ENCODE measurements at regions not wholly inside any gene's neighbourhood (a gene's known extent, or its start where the extent isn't known, plus 50 kb on each side); places are given as distances from the start of the nearest gene placed in this dataset.

DNA sequence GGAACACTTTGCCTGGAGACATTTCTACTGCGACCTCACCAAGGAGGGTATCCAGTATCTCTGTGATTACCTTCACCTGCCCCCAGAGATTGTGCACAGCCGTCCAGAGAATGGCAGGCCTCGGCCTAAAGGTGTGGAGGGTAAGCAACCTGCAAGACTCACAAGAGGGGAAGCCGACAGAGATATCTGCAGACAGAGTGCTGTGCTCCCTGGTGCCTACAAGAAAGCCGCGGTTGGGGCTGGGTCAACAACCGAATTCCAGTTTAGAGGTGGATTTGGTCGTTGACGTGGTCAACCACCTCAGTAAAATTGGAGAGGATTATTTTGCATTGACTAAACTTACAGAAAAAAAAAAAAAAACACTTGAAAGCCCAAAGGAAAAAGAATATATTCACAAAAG, 107.8 kb upstream of the ISL1 start:
- Mint-ChIP-seq H3K9me3 (peaks cover 2% of the 10 kb centered on the region), H3K4me1 (ENCODE audit: low read depth) (no peaks in the 10 kb centered on the region), H3K27me3 (no peaks in the 10 kb centered on the region), H3K4me3 (no peak overlapping the region), H3K27ac (no peak overlapping the region), H3K36me3 (ENCODE audit: low read depth) (no peaks in the 10 kb centered on the region)
- Histone ChIP-seq H3K4me1 (ENCODE audit: insufficient read depth, low read length) (no peaks in the 10 kb centered on the region), H3K9me3 (ENCODE audit: control insufficient read depth in 1 of 2, insufficient read depth in 1 of 2, low read length in 2 of 2) (peaks cover 0 to 8% of the 10 kb centered on the region in 2 experiments), H3K36me3 (ENCODE audit: insufficient read depth, low read length) (no peaks in the 10 kb centered on the region), H3K27me3 (ENCODE audit: control insufficient read depth in 1 of 2, insufficient read depth in 2 of 2, low read length in 2 of 2) (no peaks in the 10 kb centered on the region), H3K4me3 (ENCODE audit: low read length) (no peak overlapping the region), H3K27ac (ENCODE audit: low read depth in 1 of 2, low read length in 2 of 2) (no peak overlapping the region)
- no peak for TF ChIP-seq CTCF (IDR thresholded peaks at IDR 0.05)
- intact Hi-C loops (cut with DNase I, micrococcal nuclease) = no loop called here
- CTCF ChIA-PET = no interaction called here
- DNase-seq (no peak), ATAC-seq (ENCODE audit: poor library complexity) (no peak)
- POLR2A ChIA-PET = interaction anchor here (0.6 kb wide), 1 partner anchor 261 kb away, joined by 3 read pairs; no protein-coding TSS in a partner anchor

DNA sequence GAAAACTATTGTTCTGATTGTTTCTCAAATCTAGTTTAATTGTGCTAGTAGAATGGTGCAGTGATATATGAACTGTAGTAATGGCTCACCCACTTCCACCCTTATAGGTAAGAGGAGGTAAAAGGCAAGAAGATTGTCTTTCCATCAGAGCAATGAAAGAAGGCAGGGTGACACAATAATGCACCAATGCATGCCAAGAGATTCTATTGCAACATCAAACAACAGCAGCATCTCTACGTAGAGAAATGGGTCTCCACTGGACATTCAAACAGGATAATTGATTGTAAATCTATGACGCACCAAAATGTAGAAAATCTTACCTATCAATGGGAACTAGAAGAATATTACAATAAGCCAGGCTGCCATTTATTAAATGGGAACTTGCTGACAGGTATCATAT, 107.0 kb upstream of the ISL1 start:
- no peaks in the 10 kb centered on the region for H3K36me3 Mint-ChIP-seq (ENCODE audit: low read depth)
- intact Hi-C loops (cut with DNase I, micrococcal nuclease) = no loop called here
- Histone ChIP-seq H3K36me3 (ENCODE audit: insufficient read depth, low read length) (no peaks in the 10 kb centered on the region), H3K4me3 (ENCODE audit: low read length) (no peak overlapping the region), H3K4me1 (ENCODE audit: insufficient read depth, low read length) (no peaks in the 10 kb centered on the region), H3K27me3 (ENCODE audit: control insufficient read depth in 1 of 2, insufficient read depth in 2 of 2, low read length in 2 of 2) (no peaks in the 10 kb centered on the region), H3K9me3 (ENCODE audit: control insufficient read depth in 1 of 2, insufficient read depth in 1 of 2, low read length in 2 of 2) (peaks cover 0 to 8% of the 10 kb centered on the region in 2 experiments), H3K27ac (ENCODE audit: low read depth in 1 of 2, low read length in 2 of 2) (no peak overlapping the region)
- no peak overlapping the region for H3K27ac Mint-ChIP-seq
- TF ChIP-seq CTCF (IDR thresholded peaks at IDR 0.05) = no peak
- no peaks in the 10 kb centered on the region for H3K27me3 Mint-ChIP-seq
- peaks cover 2% of the 10 kb centered on the region for H3K9me3 Mint-ChIP-seq
- H3K4me3 Mint-ChIP-seq = no peak overlapping the region
- DNase-seq (no peak), ATAC-seq (ENCODE audit: poor library complexity) (no peak)
- ChIA-PET POLR2A (no interaction called here), CTCF (no interaction called here)
- no peaks in the 10 kb centered on the region for H3K4me1 Mint-ChIP-seq (ENCODE audit: low read depth)

DNA sequence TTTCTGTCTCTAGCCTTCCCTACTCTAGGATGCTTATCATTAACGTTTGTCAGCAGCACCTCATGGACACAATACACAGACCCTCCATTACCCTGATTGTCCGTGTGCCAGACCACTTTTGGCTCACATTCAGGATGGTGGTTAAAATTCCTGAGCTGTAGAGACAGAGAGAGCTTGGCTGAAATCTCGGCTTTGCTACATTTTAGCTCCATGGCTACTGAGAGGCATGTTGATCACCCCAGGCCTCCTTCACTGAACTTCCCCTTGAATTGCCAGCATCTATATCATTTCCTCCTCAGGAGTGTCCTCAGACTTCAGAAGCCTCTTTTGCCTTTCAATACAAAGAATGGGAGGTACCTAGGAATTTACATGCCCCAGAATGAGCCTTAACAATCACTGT, 104.7 kb upstream of the ISL1 start:
- no peaks in the 10 kb centered on the region for H3K36me3 ChIP-seq (ENCODE audit: insufficient read depth, low read length)
- intact Hi-C loops (cut with DNase I, micrococcal nuclease) = no loop called here
- H3K27ac ChIP-seq (ENCODE audit: low read depth in 1 of 2, low read length in 2 of 2) = no peak overlapping the region
- no peaks in the 10 kb centered on the region for H3K36me3 Mint-ChIP-seq (ENCODE audit: low read depth)
- ChIA-PET POLR2A (no interaction called here), CTCF (no interaction called here)
- no peak for TF ChIP-seq CTCF (IDR thresholded peaks at IDR 0.05)
- no peaks in the 10 kb centered on the region for H3K4me1 ChIP-seq (ENCODE audit: insufficient read depth, low read length)
- DNase-seq (no peak), ATAC-seq (ENCODE audit: poor library complexity) (no peak)
- peaks cover 0 to 8% of the 10 kb centered on the region in 2 experiments for H3K9me3 ChIP-seq (ENCODE audit: control insufficient read depth in 1 of 2, insufficient read depth in 1 of 2, low read length in 2 of 2)
- no peaks in the 10 kb centered on the region for H3K4me1 Mint-ChIP-seq (ENCODE audit: low read depth)
- peaks cover 4% of the 10 kb centered on the region for H3K9me3 Mint-ChIP-seq
- no peak overlapping the region for H3K4me3 Mint-ChIP-seq
- H3K27ac Mint-ChIP-seq = no peak overlapping the region
- no peak overlapping the region for H3K4me3 ChIP-seq (ENCODE audit: low read length)
- no peaks in the 10 kb centered on the region for H3K27me3 ChIP-seq (ENCODE audit: control insufficient read depth in 1 of 2, insufficient read depth in 2 of 2, low read length in 2 of 2)
- H3K27me3 Mint-ChIP-seq = no peaks in the 10 kb centered on the region
